Hepatocyte (in vitro differentiated cells): ENCODE measurements at regions not wholly inside any gene's neighbourhood (a gene's known extent, or its start where the extent isn't known, plus 50 kb on each side); places are given as distances from the start of the nearest gene placed in this dataset.

Experiments
- EZH2 ChIP-seq: fragments of 200-600 bp; sonication (generic); IDR thresholded peaks from 2 replicates; pipeline ENCODE4 v1.6.1; 2016; ENCODE audit warnings: antibody characterized with exemption, mild to moderate bottlenecking, borderline replicate concordance
- EZH2phosphoT487 ChIP-seq: fragments of 200-600 bp; sonication (generic); IDR thresholded peaks from one replicate; pipeline ENCODE4 v1.6.1; 2018; ENCODE audit warnings: antibody characterized with exemption, mild to moderate bottlenecking, low read depth, moderate library complexity; ENCODE audit not compliant: unreplicated experiment, severe bottlenecking
- TF ChIP-seq, protein P1 (sequence below): fragments of 200-600 bp; sonication (generic); IDR thresholded peaks from 2 replicates; pipeline ENCODE4 v1.5.1; 2016; ENCODE audit warnings: antibody characterized with exemption, mild to moderate bottlenecking; ENCODE audit not compliant: poor library complexity

DNA sequence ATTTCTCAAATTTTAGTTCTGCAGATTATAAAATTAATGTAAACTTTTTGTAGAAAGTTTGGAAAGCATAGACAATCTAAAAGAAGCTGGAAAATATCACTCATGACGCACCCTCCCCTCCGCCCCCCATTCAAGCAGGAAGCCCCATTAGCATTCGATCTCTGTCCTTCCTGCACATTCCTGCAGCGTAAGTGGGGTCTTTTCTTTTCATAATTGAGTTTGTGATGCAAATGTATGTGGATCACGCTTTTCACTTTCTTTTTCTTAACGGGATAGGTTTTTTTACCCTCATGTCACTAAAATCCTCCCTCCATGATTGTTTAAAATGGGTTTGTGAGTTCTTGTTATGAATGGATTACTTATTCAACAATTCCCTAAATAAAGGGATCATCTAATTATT, 181.7 kb upstream of the HDAC4 start:
- TF ChIP-seq, protein P1, sequence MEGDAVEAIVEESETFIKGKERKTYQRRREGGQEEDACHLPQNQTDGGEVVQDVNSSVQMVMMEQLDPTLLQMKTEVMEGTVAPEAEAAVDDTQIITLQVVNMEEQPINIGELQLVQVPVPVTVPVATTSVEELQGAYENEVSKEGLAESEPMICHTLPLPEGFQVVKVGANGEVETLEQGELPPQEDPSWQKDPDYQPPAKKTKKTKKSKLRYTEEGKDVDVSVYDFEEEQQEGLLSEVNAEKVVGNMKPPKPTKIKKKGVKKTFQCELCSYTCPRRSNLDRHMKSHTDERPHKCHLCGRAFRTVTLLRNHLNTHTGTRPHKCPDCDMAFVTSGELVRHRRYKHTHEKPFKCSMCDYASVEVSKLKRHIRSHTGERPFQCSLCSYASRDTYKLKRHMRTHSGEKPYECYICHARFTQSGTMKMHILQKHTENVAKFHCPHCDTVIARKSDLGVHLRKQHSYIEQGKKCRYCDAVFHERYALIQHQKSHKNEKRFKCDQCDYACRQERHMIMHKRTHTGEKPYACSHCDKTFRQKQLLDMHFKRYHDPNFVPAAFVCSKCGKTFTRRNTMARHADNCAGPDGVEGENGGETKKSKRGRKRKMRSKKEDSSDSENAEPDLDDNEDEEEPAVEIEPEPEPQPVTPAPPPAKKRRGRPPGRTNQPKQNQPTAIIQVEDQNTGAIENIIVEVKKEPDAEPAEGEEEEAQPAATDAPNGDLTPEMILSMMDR: no peak
- no peak for TF ChIP-seq EZH2
- no peak for TF ChIP-seq EZH2phosphoT487
